ENCODE measurements at regions not wholly inside any gene's neighbourhood (a gene's known extent, or its start where the extent isn't known, plus 50 kb on each side); places are given as distances from the start of the nearest gene placed in this dataset.

DNA sequence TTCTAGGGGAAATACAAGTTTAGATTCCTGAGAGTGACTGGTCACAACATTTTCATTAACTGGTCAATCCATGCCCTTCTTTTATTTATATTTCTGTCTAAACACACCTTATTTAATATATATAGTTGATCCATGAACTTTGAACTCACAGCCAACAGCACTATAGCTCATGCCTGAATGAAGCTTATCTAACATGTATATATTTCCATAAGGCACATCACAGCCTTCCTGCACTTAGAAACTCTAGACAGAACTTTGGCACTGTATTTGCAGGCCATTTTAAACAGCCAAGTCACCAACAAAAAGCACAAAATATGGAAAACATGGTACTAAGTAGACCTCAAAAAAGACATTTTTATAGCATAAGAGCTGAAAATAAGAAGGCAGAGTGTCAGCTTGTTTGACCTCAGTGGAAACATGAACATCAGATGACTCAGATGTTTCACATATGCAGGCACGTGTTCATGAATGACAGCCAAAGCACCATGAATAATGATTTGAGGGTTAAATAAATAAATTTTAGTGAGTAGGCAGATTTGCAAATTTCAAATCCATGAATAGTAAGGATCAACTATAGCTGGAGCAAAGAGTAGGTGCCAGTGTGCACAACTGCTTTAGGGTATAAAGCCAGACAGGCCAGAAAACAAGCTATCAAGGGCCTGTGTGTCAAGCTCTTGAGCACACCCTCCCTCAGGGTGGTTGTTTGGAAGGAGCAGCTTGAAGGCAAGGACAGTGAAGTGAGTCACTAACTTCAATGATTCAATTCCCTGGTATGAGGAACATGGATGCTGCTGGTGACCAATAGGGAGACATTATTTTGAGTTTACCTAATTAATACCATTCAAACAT lies 88.9 kb upstream of the NT5E start:
- TF ChIP-seq, protein P1, sequence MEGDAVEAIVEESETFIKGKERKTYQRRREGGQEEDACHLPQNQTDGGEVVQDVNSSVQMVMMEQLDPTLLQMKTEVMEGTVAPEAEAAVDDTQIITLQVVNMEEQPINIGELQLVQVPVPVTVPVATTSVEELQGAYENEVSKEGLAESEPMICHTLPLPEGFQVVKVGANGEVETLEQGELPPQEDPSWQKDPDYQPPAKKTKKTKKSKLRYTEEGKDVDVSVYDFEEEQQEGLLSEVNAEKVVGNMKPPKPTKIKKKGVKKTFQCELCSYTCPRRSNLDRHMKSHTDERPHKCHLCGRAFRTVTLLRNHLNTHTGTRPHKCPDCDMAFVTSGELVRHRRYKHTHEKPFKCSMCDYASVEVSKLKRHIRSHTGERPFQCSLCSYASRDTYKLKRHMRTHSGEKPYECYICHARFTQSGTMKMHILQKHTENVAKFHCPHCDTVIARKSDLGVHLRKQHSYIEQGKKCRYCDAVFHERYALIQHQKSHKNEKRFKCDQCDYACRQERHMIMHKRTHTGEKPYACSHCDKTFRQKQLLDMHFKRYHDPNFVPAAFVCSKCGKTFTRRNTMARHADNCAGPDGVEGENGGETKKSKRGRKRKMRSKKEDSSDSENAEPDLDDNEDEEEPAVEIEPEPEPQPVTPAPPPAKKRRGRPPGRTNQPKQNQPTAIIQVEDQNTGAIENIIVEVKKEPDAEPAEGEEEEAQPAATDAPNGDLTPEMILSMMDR (conservative IDR thresholded peaks at IDR 0.05), result no peak
- TF ChIP-seq ZFX (IDR thresholded peaks at IDR 0.05), result no peak

Measured in C4-2B (cell line).